Testis (tissue), 2 donors: ENCODE measurements at regions not wholly inside any gene's neighbourhood (a gene's known extent, or its start where the extent isn't known, plus 50 kb on each side); places are given as distances from the start of the nearest gene placed in this dataset.

Experiments
- CTCF ChIP-seq, 3 experiments: fragments of 450-650 bp in 2 of 3; fragments of 200-600 bp in 1 of 3; sonication (generic) in 1 of 3; IDR thresholded peaks; one replicate each; pipeline ENCODE4 v1.5.1; 2016 to 2019; ENCODE audit warnings: antibody characterized with exemption in 3 of 3, mild to moderate bottlenecking in 2 of 3, moderate library complexity in 1 of 3
- POLR2A ChIP-seq: fragments of 450-650 bp; IDR thresholded peaks from one replicate; pipeline ENCODE4 v1.6.1; 2017; ENCODE audit warnings: antibody characterized with exemption, mild to moderate bottlenecking, moderate library complexity

DNA sequence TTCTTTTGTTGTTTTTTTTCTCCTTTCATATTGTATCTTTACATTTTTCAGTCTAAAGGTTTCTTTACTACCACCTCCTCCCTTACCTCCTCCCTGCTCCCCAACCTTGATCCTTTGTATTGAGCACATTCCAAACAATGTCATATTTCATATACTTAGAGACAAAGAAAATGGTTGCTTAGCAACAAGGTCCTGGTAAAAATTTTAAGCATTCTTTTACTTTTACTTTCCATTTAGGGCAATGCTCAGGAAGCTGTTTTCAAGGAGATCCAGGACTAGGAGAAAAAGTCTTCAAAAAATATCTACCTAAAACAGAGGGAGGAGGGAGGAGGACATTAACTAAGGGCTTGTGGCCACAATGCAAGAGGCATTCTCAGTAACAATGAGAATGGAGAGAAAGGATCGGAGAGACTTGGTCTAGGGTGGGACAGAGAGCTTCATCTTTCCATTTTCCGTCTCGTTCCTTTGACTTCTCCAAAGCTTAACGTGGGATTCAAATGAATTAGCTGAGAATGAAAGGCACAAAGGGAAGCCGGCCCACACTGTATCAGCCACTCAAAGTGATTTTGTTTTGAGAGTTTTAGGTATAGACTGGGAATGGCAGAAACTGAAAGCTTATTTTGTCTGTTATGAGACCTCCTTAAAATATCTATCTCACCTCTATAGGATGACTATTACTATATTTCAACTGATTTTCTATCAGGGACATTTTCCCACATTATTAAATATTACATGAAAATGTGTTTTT lies 455.7 kb downstream of the RAB38 start:
- TF ChIP-seq POLR2A, result no peak
- no peak for TF ChIP-seq CTCF (IDR thresholded peaks at IDR 0.05)
